GM23338 (cell line): ENCODE measurements at regions not wholly inside any gene's neighbourhood (a gene's known extent, or its start where the extent isn't known, plus 50 kb on each side); places are given as distances from the start of the nearest gene placed in this dataset.

Source experiments
- ATAC-seq: fragments of 200-7000 bp; cut with Tn5 transposase; 3 replicates; pipeline ENCODE4 v1.9.1; 2020
- DNase-seq: peaks from one replicate; pipeline ENCODE4 v3.0.0-alpha.2; 2015; ENCODE audit warnings: low spot score
- H2AFZ ChIP-seq: fragments of 200-600 bp; sonication (generic); 2 replicates; pipeline ENCODE4 v1.8.0; 2016; ENCODE audit warnings: antibody characterized with exemption, mild to moderate bottlenecking, moderate library complexity
- H3F3A ChIP-seq: fragments of 200-600 bp; sonication (generic); replicated peaks from 2 replicates; pipeline ENCODE4 v1.8.0; 2017; ENCODE audit warnings: antibody characterized with exemption, mixed run types, low read depth
- H3K27ac ChIP-seq: fragments of 200-600 bp; sonication (generic); 2 replicates; pipeline ENCODE4 v1.6.1; 2016; ENCODE audit warnings: low read depth
- H3K27me3 ChIP-seq: fragments of 200-600 bp; sonication (generic); 2 replicates; pipeline ENCODE4 v1.8.0; 2016; ENCODE audit warnings: mild to moderate bottlenecking, mixed run types, moderate library complexity; ENCODE audit not compliant: insufficient read depth
- H3K36me3 ChIP-seq: fragments of 200-600 bp; sonication (generic); 2 replicates; pipeline ENCODE4 v1.8.0; 2016; ENCODE audit warnings: mild to moderate bottlenecking; ENCODE audit not compliant: insufficient read depth
- H3K4me1 ChIP-seq: fragments of 200-600 bp; sonication (generic); 2 replicates; pipeline ENCODE4 v1.8.0; 2016; ENCODE audit warnings: mild to moderate bottlenecking, moderate library complexity; ENCODE audit not compliant: insufficient read depth
- H3K4me2 ChIP-seq: fragments of 200-600 bp; sonication (generic); 2 replicates; pipeline ENCODE4 v1.7.1; 2017; ENCODE audit warnings: mixed run types
- H3K4me3 ChIP-seq: fragments of 200-600 bp; sonication (generic); 2 replicates; pipeline ENCODE4 v1.6.1; 2016; ENCODE audit warnings: mixed run types
- H3K79me2 ChIP-seq: fragments of 200-600 bp; sonication (generic); replicated peaks from 2 replicates; pipeline ENCODE4 v1.8.0; 2017; ENCODE audit warnings: mild to moderate bottlenecking; ENCODE audit not compliant: insufficient read depth
- H3K9me2 ChIP-seq: fragments of 200-600 bp; sonication (generic); 2 replicates; pipeline ENCODE4 v1.8.0; 2017; ENCODE audit not compliant: insufficient read depth
- H4K20me1 ChIP-seq: fragments of 200-600 bp; sonication (generic); replicated peaks from 2 replicates; pipeline ENCODE4 v1.8.0; 2017; ENCODE audit warnings: mild to moderate bottlenecking; ENCODE audit not compliant: insufficient read depth
- H3K27ac Mint-ChIP-seq: 2 replicates; pipeline ENCODE4 v1.8.0; 2020; ENCODE audit warnings: inconsistent platforms, mild to moderate bottlenecking, moderate library complexity, mixed read lengths
- H3K27me3 Mint-ChIP-seq: 3 replicates; pipeline ENCODE4 v1.8.0; 2022; ENCODE audit warnings: low read depth, mild to moderate bottlenecking, moderate library complexity, mixed read lengths, inconsistent platforms; ENCODE audit not compliant: insufficient read depth, poor library complexity
- H3K36me3 Mint-ChIP-seq: 3 replicates; pipeline ENCODE4 v1.8.0; 2021; ENCODE audit warnings: low read depth, mild to moderate bottlenecking, inconsistent platforms, moderate library complexity, mixed read lengths
- H3K4me1 Mint-ChIP-seq: 3 replicates; pipeline ENCODE4 v1.8.0; 2020; ENCODE audit warnings: mild to moderate bottlenecking, inconsistent platforms, mixed read lengths
- H3K4me3 Mint-ChIP-seq: 3 replicates; pipeline ENCODE4 v1.8.0; 2021; ENCODE audit warnings: moderate library complexity, mild to moderate bottlenecking, inconsistent platforms, mixed read lengths
- H3K9me3 Mint-ChIP-seq: 3 replicates; pipeline ENCODE4 v1.8.0; 2020; ENCODE audit warnings: moderate library complexity, mild to moderate bottlenecking, inconsistent platforms, mixed read lengths
- EZH2 ChIP-seq: fragments of 200-600 bp; sonication (generic); IDR thresholded peaks from one replicate; pipeline ENCODE4 v1.8.0; 2017; ENCODE audit warnings: antibody characterized with exemption, mild to moderate bottlenecking, low read depth; ENCODE audit not compliant: unreplicated experiment
- JUNB ChIP-seq: IDR thresholded peaks from one replicate; pipeline ENCODE4 v1.6.1; 2016; ENCODE audit warnings: antibody characterized with exemption; ENCODE audit not compliant: unreplicated experiment
- NANOG ChIP-seq: IDR thresholded peaks from 2 replicates; pipeline ENCODE4 v1.6.1; 2016; ENCODE audit warnings: antibody characterized with exemption, borderline replicate concordance
- STAT1 ChIP-seq: IDR thresholded peaks from one replicate; pipeline ENCODE4 v1.6.1; 2016; ENCODE audit warnings: antibody characterized with exemption; ENCODE audit not compliant: unreplicated experiment
- ZNF114 ChIP-seq: fragments of 250-450 bp; sonication (Bioruptor Pico); IDR thresholded peaks from 2 replicates; pipeline ENCODE4 v1.5.0; 2020; ENCODE audit warnings: mild to moderate bottlenecking, moderate library complexity
- TF ChIP-seq, protein P1 (sequence below): fragments of 250-450 bp; sonication (Bioruptor Pico); IDR thresholded peaks from 2 replicates; pipeline ENCODE4 v1.5.0; 2020; ENCODE audit warnings: mild to moderate bottlenecking, moderate library complexity

DNA sequence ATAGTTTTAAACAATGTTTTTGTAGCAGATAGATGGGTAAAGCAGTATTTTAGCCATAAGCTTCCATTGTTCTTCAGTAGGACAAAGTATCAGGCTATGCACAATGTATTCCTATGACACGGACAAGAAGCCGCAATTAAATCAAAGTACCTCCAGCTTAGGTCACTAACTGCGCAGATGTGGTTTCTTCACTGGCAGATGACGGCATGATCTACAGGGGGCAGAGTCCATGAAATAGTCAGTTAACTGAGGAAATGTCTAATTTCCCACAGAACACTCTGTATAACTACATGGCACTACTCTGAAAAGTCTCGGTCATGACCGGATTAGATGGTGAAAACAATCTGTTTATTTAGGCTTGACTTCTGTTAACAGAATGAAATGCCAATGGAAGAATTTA lies 120.7 kb upstream of the TRPM3 start:
- peaks cover 57% of the 10 kb centered on the region for H3K4me1 ChIP-seq
- no peaks in the 10 kb centered on the region for H3K9me2 ChIP-seq
- no peak overlapping the region for H3K4me3 ChIP-seq
- no peaks in the 10 kb centered on the region for H3K27me3 ChIP-seq
- ATAC-seq (no peak), DNase-seq (no peak)
- H3K79me2 ChIP-seq = no peaks in the 10 kb centered on the region
- H3K27ac Mint-ChIP-seq = no peak overlapping the region
- H3K4me2 ChIP-seq = no peak overlapping the region
- peaks cover 66% of the 10 kb centered on the region for H3K4me1 Mint-ChIP-seq
- no peaks in the 10 kb centered on the region for H3K36me3 ChIP-seq
- H3K27ac ChIP-seq = no peak overlapping the region
- H3F3A ChIP-seq = no peaks in the 10 kb centered on the region
- no peaks in the 10 kb centered on the region for H3K36me3 Mint-ChIP-seq
- H3K9me3 Mint-ChIP-seq = no peaks in the 10 kb centered on the region
- H3K4me3 Mint-ChIP-seq = no peak overlapping the region
- TF ChIP-seq NANOG (no peak), JUNB (no peak), ZNF114 (CRISPR knock-in tag) (no peak), STAT1 (no peak), EZH2 (no peak)
- TF ChIP-seq, protein P1, sequence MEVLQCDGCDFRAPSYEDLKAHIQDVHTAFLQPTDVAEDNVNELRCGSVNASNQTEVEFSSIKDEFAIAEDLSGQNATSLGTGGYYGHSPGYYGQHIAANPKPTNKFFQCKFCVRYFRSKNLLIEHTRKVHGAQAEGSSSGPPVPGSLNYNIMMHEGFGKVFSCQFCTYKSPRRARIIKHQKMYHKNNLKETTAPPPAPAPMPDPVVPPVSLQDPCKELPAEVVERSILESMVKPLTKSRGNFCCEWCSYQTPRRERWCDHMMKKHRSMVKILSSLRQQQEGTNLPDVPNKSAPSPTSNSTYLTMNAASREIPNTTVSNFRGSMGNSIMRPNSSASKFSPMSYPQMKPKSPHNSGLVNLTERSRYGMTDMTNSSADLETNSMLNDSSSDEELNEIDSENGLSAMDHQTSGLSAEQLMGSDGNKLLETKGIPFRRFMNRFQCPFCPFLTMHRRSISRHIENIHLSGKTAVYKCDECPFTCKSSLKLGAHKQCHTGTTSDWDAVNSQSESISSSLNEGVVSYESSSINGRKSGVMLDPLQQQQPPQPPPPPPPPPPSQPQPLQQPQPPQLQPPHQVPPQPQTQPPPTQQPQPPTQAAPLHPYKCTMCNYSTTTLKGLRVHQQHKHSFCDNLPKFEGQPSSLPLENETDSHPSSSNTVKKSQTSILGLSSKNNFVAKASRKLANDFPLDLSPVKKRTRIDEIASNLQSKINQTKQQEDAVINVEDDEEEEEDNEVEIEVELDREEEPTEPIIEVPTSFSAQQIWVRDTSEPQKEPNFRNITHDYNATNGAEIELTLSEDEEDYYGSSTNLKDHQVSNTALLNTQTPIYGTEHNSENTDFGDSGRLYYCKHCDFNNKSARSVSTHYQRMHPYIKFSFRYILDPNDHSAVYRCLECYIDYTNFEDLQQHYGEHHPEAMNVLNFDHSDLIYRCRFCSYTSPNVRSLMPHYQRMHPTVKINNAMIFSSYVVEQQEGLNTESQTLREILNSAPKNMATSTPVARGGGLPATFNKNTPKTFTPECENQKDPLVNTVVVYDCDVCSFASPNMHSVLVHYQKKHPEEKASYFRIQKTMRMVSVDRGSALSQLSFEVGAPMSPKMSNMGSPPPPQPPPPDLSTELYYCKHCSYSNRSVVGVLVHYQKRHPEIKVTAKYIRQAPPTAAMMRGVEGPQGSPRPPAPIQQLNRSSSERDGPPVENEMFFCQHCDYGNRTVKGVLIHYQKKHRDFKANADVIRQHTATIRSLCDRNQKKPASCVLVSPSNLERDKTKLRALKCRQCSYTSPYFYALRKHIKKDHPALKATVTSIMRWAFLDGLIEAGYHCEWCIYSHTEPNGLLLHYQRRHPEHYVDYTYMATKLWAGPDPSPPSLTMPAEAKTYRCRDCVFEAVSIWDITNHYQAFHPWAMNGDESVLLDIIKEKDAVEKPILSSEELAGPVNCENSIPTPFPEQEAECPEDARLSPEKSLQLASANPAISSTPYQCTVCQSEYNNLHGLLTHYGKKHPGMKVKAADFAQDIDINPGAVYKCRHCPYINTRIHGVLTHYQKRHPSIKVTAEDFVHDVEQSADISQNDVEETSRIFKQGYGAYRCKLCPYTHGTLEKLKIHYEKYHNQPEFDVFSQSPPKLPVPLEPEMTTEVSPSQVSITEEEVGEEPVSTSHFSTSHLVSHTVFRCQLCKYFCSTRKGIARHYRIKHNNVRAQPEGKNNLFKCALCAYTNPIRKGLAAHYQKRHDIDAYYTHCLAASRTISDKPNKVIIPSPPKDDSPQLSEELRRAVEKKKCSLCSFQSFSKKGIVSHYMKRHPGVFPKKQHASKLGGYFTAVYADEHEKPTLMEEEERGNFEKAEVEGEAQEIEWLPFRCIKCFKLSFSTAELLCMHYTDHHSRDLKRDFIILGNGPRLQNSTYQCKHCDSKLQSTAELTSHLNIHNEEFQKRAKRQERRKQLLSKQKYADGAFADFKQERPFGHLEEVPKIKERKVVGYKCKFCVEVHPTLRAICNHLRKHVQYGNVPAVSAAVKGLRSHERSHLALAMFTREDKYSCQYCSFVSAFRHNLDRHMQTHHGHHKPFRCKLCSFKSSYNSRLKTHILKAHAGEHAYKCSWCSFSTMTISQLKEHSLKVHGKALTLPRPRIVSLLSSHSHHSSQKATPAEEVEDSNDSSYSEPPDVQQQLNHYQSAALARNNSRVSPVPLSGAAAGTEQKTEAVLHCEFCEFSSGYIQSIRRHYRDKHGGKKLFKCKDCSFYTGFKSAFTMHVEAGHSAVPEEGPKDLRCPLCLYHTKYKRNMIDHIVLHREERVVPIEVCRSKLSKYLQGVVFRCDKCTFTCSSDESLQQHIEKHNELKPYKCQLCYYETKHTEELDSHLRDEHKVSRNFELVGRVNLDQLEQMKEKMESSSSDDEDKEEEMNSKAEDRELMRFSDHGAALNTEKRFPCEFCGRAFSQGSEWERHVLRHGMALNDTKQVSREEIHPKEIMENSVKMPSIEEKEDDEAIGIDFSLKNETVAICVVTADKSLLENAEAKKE (CRISPR knock-in tag) = no peak
- peaks cover 5% of the 10 kb centered on the region for H3K27me3 Mint-ChIP-seq
- no peaks in the 10 kb centered on the region for H4K20me1 ChIP-seq
- no peak overlapping the region for H2AFZ ChIP-seq

DNA sequence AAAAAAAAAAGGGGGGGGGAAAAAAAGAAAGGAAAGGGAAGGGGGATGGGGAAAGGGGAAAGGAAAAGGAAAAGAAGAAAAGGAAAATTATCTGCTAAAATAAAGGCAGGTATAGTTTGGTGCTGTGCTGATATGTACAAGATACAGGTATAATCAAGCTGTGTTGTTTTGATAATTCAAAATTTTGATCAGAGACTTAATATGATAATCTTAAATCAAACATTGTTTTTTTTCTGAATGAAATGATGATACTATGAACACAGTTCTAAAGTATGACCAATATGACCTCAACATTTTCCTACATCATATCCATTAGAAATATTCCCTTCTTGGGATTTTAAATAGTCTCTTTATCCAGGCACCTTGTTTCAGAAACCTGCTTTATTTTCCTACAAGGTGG lies 115.6 kb upstream of the TRPM3 start:
- no peak for ATAC-seq
- DNase-seq = no peak
- Mint-ChIP-seq H3K4me1 (peaks cover 28% of the 10 kb centered on the region), H3K9me3 (no peaks in the 10 kb centered on the region), H3K27ac (no peak overlapping the region), H3K36me3 (no peaks in the 10 kb centered on the region), H3K27me3 (no peaks in the 10 kb centered on the region), H3K4me3 (no peak overlapping the region)
- Histone ChIP-seq H3K27ac (no peak overlapping the region), H3K4me3 (no peak overlapping the region), H3K36me3 (no peaks in the 10 kb centered on the region), H3K4me1 (peaks cover 26% of the 10 kb centered on the region), H3K79me2 (no peaks in the 10 kb centered on the region), H4K20me1 (no peaks in the 10 kb centered on the region), H3K27me3 (no peaks in the 10 kb centered on the region), H2AFZ (no peak overlapping the region), H3F3A (no peaks in the 10 kb centered on the region), H3K4me2 (no peak overlapping the region), H3K9me2 (no peaks in the 10 kb centered on the region)
- TF ChIP-seq ZNF114 (CRISPR knock-in tag) (no peak), NANOG (no peak)
